ENCODE measurements at regions not wholly inside any gene's neighbourhood (a gene's known extent, or its start where the extent isn't known, plus 50 kb on each side); places are given as distances from the start of the nearest gene placed in this dataset.
"Not testable (repeated sequence)": the region's sequence is repeated elsewhere in the genome, so short reads cannot be mapped to it uniquely, and the experiment has no call there.

GRCh38 chr20:40909489-40909888, 119.1 kb upstream of the TOP1 start:
- TF ChIP-seq, protein P1, sequence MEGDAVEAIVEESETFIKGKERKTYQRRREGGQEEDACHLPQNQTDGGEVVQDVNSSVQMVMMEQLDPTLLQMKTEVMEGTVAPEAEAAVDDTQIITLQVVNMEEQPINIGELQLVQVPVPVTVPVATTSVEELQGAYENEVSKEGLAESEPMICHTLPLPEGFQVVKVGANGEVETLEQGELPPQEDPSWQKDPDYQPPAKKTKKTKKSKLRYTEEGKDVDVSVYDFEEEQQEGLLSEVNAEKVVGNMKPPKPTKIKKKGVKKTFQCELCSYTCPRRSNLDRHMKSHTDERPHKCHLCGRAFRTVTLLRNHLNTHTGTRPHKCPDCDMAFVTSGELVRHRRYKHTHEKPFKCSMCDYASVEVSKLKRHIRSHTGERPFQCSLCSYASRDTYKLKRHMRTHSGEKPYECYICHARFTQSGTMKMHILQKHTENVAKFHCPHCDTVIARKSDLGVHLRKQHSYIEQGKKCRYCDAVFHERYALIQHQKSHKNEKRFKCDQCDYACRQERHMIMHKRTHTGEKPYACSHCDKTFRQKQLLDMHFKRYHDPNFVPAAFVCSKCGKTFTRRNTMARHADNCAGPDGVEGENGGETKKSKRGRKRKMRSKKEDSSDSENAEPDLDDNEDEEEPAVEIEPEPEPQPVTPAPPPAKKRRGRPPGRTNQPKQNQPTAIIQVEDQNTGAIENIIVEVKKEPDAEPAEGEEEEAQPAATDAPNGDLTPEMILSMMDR (IDR thresholded peaks at IDR 0.05): not testable (repeated sequence)
- not testable (repeated sequence) for TF ChIP-seq POLR2A (IDR thresholded peaks at IDR 0.05)
